ENCODE measurements at regions not wholly inside any gene's neighbourhood (a gene's known extent, or its start where the extent isn't known, plus 50 kb on each side); places are given as distances from the start of the nearest gene placed in this dataset.

DNA sequence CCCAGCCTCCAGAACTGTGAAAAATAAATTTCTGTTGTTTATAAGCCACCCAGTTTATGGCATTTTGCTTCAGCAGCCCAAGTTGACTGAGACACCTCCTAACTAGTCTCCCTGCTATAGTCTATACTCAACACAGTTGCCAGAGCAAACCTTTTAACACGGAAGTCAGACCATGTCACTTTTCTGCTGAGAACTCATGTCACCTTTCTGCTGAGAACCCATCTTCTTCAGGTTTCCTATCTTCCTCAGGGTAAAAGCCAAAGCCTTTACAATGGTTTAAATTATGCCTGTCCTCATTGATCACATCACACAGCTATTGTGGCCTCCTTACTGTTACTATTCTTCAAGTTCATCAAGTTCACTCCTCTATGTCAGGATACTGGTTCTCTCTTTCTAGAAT lies 74.3 kb upstream of the SOX6 start:
- no peak for DNase-seq

GRCh38 chr11:16421826-16422225 lies 65.5 kb upstream of the SOX6 start:
- DNase-seq, result no peak

DNA sequence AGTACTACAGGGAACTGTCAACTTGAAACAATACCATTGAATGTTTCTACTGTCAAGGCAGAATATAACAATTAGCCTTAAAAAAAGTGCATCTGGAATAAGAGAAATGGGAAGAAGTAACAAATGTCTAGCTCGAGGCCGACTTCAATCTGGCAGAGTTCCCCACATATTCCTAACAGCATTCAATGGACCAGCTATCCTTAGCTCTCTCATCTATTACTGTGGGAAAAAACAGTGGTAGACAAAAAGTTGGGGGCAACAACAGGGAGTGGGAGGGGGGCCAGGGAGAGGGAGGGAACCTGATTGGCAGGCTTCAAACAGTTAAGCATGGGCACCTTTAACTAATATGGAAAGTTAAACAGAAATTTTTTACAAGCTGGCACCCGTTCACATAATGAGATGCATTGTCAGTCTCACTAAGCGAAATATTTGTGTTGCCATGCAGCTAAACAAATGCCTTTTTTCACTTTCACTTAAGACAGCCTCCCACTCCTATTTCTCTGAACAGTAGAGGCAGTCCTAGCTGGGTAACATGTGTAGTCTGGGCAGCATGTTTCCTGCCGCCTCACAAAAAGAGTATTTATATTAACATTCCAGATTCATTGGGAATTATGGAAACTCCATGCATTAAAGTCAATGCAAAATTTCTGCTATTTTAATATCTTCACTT lies 62.2 kb upstream of the SOX6 start:
- no peak for DNase-seq

DNA sequence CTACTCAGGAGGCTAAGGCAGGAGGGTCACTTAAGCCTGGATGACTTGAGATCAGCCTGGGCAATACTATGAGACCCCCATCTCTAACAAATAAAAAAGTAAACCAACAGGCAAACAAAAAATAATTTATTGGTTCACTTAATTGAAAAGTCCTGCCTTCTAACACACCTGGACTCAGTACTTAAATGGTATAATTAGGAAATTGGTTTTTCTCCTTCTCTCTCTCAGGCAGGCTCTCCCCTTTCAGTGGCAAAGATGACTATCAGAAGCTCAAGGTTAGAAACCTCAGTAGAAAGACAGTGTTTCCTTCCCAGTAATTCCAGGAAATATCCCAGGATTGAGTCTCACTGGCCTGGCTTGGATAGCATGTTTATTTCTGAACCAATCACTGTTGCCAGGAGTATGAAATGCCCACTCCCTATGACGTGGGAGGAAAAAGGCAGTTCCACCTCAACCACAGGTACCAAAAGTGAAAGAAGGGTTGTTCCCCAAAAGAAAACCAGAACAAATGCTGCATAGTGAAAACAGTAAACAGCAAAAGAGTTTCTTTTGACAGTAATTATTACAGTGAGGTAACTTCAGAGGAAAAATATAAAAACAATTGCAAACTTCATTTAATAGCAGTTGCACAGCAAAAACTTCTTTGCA lies 56.3 kb upstream of the SOX6 start:
- DNase-seq, result no peak

DNA sequence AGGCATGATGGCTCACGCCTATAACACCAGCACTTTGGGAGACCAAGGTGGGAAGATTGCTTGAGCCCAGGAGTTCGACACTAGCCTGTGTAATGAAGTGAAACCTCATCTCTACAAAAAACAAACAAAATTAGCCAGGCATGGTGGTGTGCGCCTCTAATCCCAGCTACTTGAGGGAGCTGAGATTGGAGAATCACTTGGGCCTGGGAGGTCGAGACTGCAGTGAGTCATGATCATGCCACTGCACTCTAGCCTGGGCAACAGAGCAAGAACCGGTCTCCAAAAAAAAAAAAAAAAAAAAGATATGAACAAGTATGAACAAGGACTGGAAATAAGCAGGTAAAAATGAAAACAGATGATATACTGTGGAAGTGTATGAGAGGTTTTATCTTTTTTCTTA lies 54.1 kb upstream of the SOX6 start:
- no peak for DNase-seq

GRCh38 chr11:16408619-16409018 lies 52.3 kb upstream of the SOX6 start:
- no peak for DNase-seq

- DNase-seq, result no peak
Observed at GRCh38 chr11:16406226-16406625, 49.9 kb upstream of the SOX6 start.
